GM12878 (cell line): ENCODE measurements at regions not wholly inside any gene's neighbourhood (a gene's known extent, or its start where the extent isn't known, plus 50 kb on each side); places are given as distances from the start of the nearest gene placed in this dataset.

Experiments used
- ATAC-seq: fragments of 200-7000 bp; cut with Tn5 transposase; 3 replicates; pipeline ENCODE4 v1.9.1; 2020; ENCODE audit warnings: mild to moderate bottlenecking, moderate library complexity
- BruUV-seq: library from RNA; stranded (reverse); fragments of 400-500 nt; replicated peaks from 2 replicates; lab custom pipeline; 2021; lab: Mats Ljungman, UMichigan
- CTCF ChIA-PET: fragments of 300-600 bp; sonication (Branson Sonifier 250); formaldehyde crosslinking; extraction: SDS; loops from one replicate; lab custom pipeline; 2021; ENCODE audit warnings: inconsistent platforms; lab: Yijun Ruan, JAX
- POLR2A ChIA-PET: fragments of 350-600 bp; formaldehyde crosslinking; extraction: SDS; loops from one replicate; lab custom pipeline; 2021; ENCODE audit warnings: inconsistent platforms; lab: Charles Lee
- RAD21 ChIA-PET: fragments of 300-600 bp; sonication (Branson Sonifier 250); formaldehyde crosslinking; loops from one replicate; lab custom pipeline; 2023; ENCODE audit warnings: antibody characterized with exemption; ENCODE audit not compliant: unreplicated experiment; lab: Charles Lee
- SMC1A ChIA-PET: fragments of 300-600 bp; sonication (Branson Sonifier 250); formaldehyde crosslinking; loops from one replicate; lab custom pipeline; 2023; ENCODE audit not compliant: unreplicated experiment, uncharacterized antibody; lab: Charles Lee
- DNase-seq: peaks from one replicate; pipeline ENCODE4 v3.0.0-alpha.2; 2011; ENCODE audit warnings: low read depth, low spot score
- FAIRE-seq: peaks from 3 replicates; lab custom pipeline; 2011; peaks lifted over from hg19 to GRCh38; lab: Jason Lieb, UNC
- H2AFZ ChIP-seq: 2 replicates; pipeline ENCODE4 v1.6.0; 2011; ENCODE audit warnings: low read depth, low read length, control low read depth; ENCODE audit not compliant: control insufficient read depth
- H3K27ac ChIP-seq: 2 replicates; pipeline ENCODE4 v1.5.1; 2011; ENCODE audit warnings: control low read depth; ENCODE audit not compliant: control insufficient read depth, insufficient read depth
- H3K27me3 ChIP-seq, 2 experiments: replicated peaks in 1 of 2; 2 replicates each; pipeline versions ENCODE4 v1.6.0 to v1.6.1; 2011; ENCODE audit warnings: low read length in 1 of 2; ENCODE audit not compliant: control insufficient read depth in 2 of 2, insufficient read depth in 2 of 2
- H3K36me3 ChIP-seq, 2 experiments: 2 replicates each; pipeline ENCODE4 v1.5.1; 2011; ENCODE audit warnings: low read length in 1 of 2; ENCODE audit not compliant: control insufficient read depth in 2 of 2, insufficient read depth in 2 of 2
- H3K4me1 ChIP-seq: 2 replicates; pipeline ENCODE4 v1.6.1; 2011; ENCODE audit warnings: mild to moderate bottlenecking, low read length, moderate library complexity, mixed read lengths; ENCODE audit not compliant: control insufficient read depth, insufficient read depth
- H3K4me2 ChIP-seq: 2 replicates; pipeline ENCODE4 v1.6.0; 2011; ENCODE audit warnings: control low read depth; ENCODE audit not compliant: control insufficient read depth, insufficient read depth
- H3K4me3 ChIP-seq: fragments of 200-600 bp; sonication (generic); 2 replicates; pipeline ENCODE4 v1.5.1; 2016
- H3K79me2 ChIP-seq: 2 replicates; pipeline ENCODE4 v1.6.0; 2011; ENCODE audit warnings: low read length; ENCODE audit not compliant: control insufficient read depth, insufficient read depth
- H3K9ac ChIP-seq: 2 replicates; pipeline ENCODE4 v1.8.0; 2011; ENCODE audit warnings: low read length, control low read depth, mixed read lengths; ENCODE audit not compliant: control insufficient read depth, insufficient read depth
- H3K9me3 ChIP-seq: replicated peaks from 3 replicates; pipeline ENCODE4 v1.5.1; 2011; ENCODE audit warnings: mild to moderate bottlenecking, low read length; ENCODE audit not compliant: control insufficient read depth, insufficient read depth
- H4K20me1 ChIP-seq: 2 replicates; pipeline ENCODE4 v1.6.0; 2011; ENCODE audit not compliant: control insufficient read depth, insufficient read depth
- ATF7 ChIP-seq: fragments of 450-650 bp; IDR thresholded peaks from 2 replicates; pipeline ENCODE4 v1.6.1; 2016; ENCODE audit warnings: low read depth, mild to moderate bottlenecking
- BHLHE40 ChIP-seq, 2 experiments: fragments of 450-650 bp in 1 of 2; IDR thresholded peaks; 2 replicates each; pipeline ENCODE4 v1.6.1; 2011 to 2017; ENCODE audit warnings: low read depth in 2 of 2, borderline replicate concordance in 1 of 2, improper control_type of control experiment in 1 of 2, low read length in 1 of 2, mild to moderate bottlenecking in 1 of 2
- EED ChIP-seq: sonication (generic); IDR thresholded peaks from 2 replicates; pipeline ENCODE4 v1.6.1; 2016; ENCODE audit warnings: antibody characterized with exemption, low read depth
- MEF2A ChIP-seq: IDR thresholded peaks from 2 replicates; pipeline ENCODE4 v1.6.1; 2011; ENCODE audit warnings: low read depth, mild to moderate bottlenecking, low read length, moderate library complexity; ENCODE audit not compliant: insufficient read depth
- MEF2B ChIP-seq: fragments of 450-650 bp; IDR thresholded peaks from 2 replicates; pipeline ENCODE4 v1.6.1; 2018; ENCODE audit warnings: mild to moderate bottlenecking, moderate library complexity; ENCODE audit not compliant: partially characterized antibody, poor library complexity, severe bottlenecking
- MYB ChIP-seq: fragments of 150-350 bp; IDR thresholded peaks from 2 replicates; pipeline ENCODE4 v1.6.1; 2014; ENCODE audit warnings: mild to moderate bottlenecking, low read depth, low read length, borderline replicate concordance
- NR2F1 ChIP-seq: fragments of 450-650 bp; conservative IDR thresholded peaks from 2 replicates; pipeline ENCODE4 v1.6.1; 2017; ENCODE audit warnings: mild to moderate bottlenecking
- PAX8 ChIP-seq: fragments of 450-650 bp; IDR thresholded peaks from 2 replicates; pipeline ENCODE4 v1.6.1; 2017; ENCODE audit warnings: mild to moderate bottlenecking, moderate library complexity
- PML ChIP-seq: IDR thresholded peaks from 2 replicates; pipeline ENCODE4 v1.6.1; 2012; ENCODE audit warnings: low read length, inconsistent platforms
- TCF12 ChIP-seq: IDR thresholded peaks from 2 replicates; pipeline ENCODE4 v1.6.1; 2011; ENCODE audit warnings: low read depth, mild to moderate bottlenecking, low read length
- WGBS: methylation state at CpG from one replicate; pipeline ENCODE4 v1.1.6; 2016; ENCODE audit warnings: low lambda C conversion rate; ENCODE audit not compliant: insufficient replicate concordance, insufficient coverage; ENCODE audit errors: missing lambda C conversion rate; 5-methylcytosine and 5-hydroxymethylcytosine counted together
- in situ Hi-C: fragments of 300-500 bp; cut with MboI; formaldehyde crosslinking; loops from 9 replicates; pipeline ENCODE4 v1.14.3; 2018; ENCODE audit warnings: mixed read lengths
- intact Hi-C: fragments of 100-400 bp; cut with micrococcal nuclease; formaldehyde crosslinking; loops from one replicate; pipeline ENCODE4 v1.14.2; 2022; ENCODE audit not compliant: unreplicated experiment

GRCh38 chr3:151584566-151584965 is 123.7 kb upstream of the IGSF10 start (continued):
- TF ChIP-seq TCF12 (peak; percentile 53; the same call in 1 of the 2 replicates), PML (no peak), BHLHE40 (IDR thresholded peaks at IDR 0.05; ENCODE audit: borderline replicate concordance in 1 of 2, low read depth in 2 of 2, low read length in 1 of 2) (0 out of 4 replicates have a peak, but pooled peaks of 1 of the 2 experiments have one; percentile 15), EED (peak; percentile 57; the same call in 1 of the 2 replicates)

- SMC1A ChIA-PET: interaction anchor here (0.6 kb wide), 1 partner anchor 35 kb away, joined by 3 read pairs; no protein-coding TSS in a partner anchor
- no peak overlapping the region for H3K27ac ChIP-seq
- H3K9me3 ChIP-seq: no peaks in the 10 kb centered on the region
- CTCF ChIA-PET: interaction anchor here (1.4 to 1.6 kb wide), 2 partner anchors 15 to 112 kb away, joined by 3 to 4 read pairs; no protein-coding TSS in a partner anchor
- H2AFZ ChIP-seq: no peak overlapping the region
- H3K27me3 ChIP-seq: no peaks in the 10 kb centered on the region
- WGBS: 0% methylated on average over 2 of the region's 2 CpGs
- no peaks in the 10 kb centered on the region for H3K4me1 ChIP-seq
- in situ Hi-C loops: no loop called here
- RAD21 ChIA-PET: no interaction called here
- H3K79me2 ChIP-seq: no peaks in the 10 kb centered on the region
- peak; percentile 88 for TF ChIP-seq ATF7
- TF ChIP-seq MYB: no peak
- TF ChIP-seq NR2F1: 0 out of 2 replicates have a peak, but pooled peaks have one; percentile 13
- TF ChIP-seq PAX8: no peak
- no peak for TF ChIP-seq MEF2A
- TF ChIP-seq MEF2B: peak; percentile 56
- TF ChIP-seq, all 136 proteins: peak for 3
- POLR2A ChIA-PET: interaction anchor here (0.6 kb wide), 1 partner anchor 99 kb away, joined by 3 read pairs; no protein-coding TSS in a partner anchor
- Histone ChIP-seq H4K20me1 (no peaks in the 10 kb centered on the region), H3K4me2 (no peak overlapping the region), H3K4me3 (no peak overlapping the region), H3K9ac (no peak overlapping the region), H3K36me3 (no peaks in the 10 kb centered on the region)
- no TSS peak for BruUV-seq
- DNase-seq (no peak), FAIRE-seq (no peak), ATAC-seq (peak; percentile 40; the same call in 2 of the 3 replicates)
- intact Hi-C loops: no loop called here
These were observed 120.2 kb upstream of the IGSF10 start for GRCh38 chr3:151581035-151581434.
